Choroid plexus epithelial cell (primary cell): ENCODE measurements at regions not wholly inside any gene's neighbourhood (a gene's known extent, or its start where the extent isn't known, plus 50 kb on each side); places are given as distances from the start of the nearest gene placed in this dataset.
A peak's percentile ranks its signal among the peaks of the same experiment; 100 is the strongest.

ENCODE experiments used
- DNase-seq: peaks from one replicate; pipeline ENCODE4 v3.0.0-alpha.2; 2010; ENCODE audit warnings: low read depth
- H3K4me3 ChIP-seq: 2 replicates; pipeline ENCODE4 v1.5.1; 2011; ENCODE audit warnings: low read depth, mild to moderate bottlenecking, control low read depth, low read length, moderate library complexity
- TF ChIP-seq, protein P1 (sequence below): conservative IDR thresholded peaks from 2 replicates; pipeline ENCODE4 v1.5.1; 2011; ENCODE audit warnings: low read depth, mild to moderate bottlenecking, control low read depth, inconsistent platforms, low read length, moderate library complexity

DNA sequence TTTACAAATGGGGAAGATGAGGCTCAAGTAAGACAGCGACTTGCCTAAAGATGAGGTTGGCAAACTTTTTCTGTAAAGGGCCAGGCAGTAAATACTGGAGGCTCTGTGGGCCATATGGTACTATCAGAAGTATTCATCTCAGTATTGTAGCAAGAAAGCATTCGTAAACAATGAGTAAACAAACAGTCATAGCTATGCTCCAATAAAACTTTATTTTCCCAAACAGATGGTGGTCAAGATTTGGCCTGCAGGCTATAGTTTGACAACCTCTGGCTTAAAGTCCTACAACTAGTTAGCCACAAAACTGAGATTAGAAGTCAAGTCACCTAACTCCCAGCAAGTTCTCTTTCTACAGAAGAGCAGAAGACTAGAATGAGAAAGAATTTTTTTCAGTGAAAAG lies 177.0 kb upstream of the NECTIN3 start:
- no peak for DNase-seq
- TF ChIP-seq, protein P1, sequence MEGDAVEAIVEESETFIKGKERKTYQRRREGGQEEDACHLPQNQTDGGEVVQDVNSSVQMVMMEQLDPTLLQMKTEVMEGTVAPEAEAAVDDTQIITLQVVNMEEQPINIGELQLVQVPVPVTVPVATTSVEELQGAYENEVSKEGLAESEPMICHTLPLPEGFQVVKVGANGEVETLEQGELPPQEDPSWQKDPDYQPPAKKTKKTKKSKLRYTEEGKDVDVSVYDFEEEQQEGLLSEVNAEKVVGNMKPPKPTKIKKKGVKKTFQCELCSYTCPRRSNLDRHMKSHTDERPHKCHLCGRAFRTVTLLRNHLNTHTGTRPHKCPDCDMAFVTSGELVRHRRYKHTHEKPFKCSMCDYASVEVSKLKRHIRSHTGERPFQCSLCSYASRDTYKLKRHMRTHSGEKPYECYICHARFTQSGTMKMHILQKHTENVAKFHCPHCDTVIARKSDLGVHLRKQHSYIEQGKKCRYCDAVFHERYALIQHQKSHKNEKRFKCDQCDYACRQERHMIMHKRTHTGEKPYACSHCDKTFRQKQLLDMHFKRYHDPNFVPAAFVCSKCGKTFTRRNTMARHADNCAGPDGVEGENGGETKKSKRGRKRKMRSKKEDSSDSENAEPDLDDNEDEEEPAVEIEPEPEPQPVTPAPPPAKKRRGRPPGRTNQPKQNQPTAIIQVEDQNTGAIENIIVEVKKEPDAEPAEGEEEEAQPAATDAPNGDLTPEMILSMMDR = no peak

DNA sequence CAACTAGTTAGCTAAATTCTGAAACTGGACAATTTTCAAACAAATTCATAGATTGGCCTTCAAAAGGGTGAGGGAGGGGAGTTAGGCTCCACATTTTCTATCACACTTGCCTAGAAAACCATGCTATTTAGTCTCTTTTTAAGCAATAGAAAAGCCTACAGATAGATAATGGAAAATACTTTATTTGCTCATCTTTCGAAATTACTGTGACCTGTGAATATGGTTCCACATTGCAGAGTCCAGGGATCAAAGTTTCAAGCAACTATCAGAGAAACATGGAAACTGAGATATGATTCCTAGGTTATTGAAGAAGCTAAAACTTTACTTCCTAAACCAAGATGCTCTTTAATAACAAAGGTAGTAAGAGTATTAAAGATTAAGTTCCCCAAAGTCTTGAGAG lies 176.6 kb upstream of the NECTIN3 start:
- DNase-seq = no peak
- TF ChIP-seq, protein P1 = no peak
- no peak overlapping the region for H3K4me3 ChIP-seq

More for the DNA sequence above, 177.0 kb upstream of the NECTIN3 start:
- H3K4me3 ChIP-seq = no peak overlapping the region

DNA sequence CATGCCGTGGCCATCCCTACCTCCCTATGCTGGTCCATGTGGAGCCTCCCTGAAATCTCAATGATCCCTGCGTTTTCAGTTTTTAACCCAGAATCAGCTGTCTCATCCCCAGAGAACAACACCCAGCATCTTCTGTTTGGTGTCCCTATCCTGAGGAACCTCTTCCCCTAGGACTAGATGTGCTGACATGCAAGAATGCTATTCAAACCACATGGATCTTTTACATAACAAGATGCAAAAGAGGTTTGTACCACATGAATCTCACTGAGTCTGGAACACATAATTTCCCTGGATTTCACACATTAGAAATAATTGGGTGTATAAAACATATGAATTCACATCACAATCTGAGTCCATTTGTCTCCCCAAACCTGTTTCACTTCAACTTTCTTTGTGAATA lies 174.6 kb upstream of the NECTIN3 start:
- TF ChIP-seq, protein P1 = no peak

DNA sequence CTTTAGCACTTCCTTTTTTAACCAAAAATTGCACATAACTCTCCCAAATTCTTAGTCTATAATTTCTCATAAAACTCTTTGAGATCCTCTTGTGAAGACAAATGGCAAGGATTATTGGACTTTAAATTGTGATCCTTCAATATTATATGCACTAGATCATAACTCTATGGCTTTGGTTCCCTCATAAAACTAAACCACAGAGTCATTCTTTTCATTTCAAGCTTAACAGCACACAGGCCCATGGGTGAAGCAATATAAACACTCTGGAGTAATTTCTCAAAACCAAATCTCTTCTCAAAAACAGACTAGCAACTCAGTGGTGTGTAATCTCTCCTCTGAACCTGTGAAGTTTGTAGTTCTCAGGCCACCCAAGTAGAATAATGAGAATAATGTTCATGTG lies 171.0 kb upstream of the NECTIN3 start:
- TF ChIP-seq, protein P1 = no peak
- H3K4me3 ChIP-seq = no peak overlapping the region
- peak; percentile 52 for DNase-seq

More for the DNA sequence above, 174.6 kb upstream of the NECTIN3 start:
- no peak overlapping the region for H3K4me3 ChIP-seq
- no peak for DNase-seq

DNA sequence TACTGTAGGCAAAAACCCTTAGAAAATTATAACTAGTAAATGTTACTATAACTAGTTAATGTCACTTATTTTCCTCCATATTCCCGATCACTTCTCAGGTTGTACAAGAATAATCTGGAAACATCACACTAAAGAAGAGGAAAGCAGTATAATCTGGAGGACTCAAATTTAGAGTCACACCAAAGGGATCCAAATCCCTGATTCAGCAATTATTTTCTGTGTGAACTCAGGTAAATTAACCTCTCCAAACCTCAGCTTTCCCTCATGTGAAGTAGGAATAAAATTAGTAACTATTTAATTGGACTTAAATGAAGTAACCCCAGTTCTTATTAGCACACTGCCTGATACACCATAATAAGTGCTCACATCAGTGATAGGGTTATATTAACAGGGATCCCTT lies 170.1 kb upstream of the NECTIN3 start:
- DNase-seq = no peak
- TF ChIP-seq, protein P1 = no peak
- no peak overlapping the region for H3K4me3 ChIP-seq

DNA sequence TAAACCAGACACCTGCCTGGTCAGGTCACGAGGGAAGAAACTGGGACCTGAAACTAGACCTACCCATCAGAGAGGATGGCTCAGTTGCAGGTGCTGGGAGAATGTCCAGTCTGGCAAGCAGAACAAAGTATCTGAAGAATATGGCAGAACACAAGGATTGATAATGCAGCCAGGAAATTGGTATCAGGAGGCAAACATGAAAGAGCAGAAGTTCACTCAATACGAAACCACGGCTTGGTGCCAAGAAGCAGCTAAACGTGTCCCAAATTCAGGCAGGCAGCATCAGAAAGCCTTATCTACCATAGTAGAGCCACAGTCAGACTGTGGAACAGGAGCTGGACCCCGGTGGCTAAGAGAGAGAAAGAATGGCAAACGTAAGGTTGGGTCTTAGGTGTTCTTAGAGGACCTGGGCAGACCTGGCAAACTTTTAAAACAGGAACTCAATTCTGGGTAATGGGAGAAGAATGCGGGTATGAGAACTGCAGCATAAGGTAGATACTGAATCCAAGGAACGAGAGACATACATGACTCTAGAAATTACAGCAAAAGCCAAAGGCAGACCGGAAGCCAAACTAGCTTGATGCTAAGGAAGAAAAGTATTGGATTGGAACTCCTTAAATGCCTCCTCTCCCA lies 169.0 kb upstream of the NECTIN3 start:
- TF ChIP-seq, protein P1 = no peak
- DNase-seq = no peak
- no peak overlapping the region for H3K4me3 ChIP-seq

DNA sequence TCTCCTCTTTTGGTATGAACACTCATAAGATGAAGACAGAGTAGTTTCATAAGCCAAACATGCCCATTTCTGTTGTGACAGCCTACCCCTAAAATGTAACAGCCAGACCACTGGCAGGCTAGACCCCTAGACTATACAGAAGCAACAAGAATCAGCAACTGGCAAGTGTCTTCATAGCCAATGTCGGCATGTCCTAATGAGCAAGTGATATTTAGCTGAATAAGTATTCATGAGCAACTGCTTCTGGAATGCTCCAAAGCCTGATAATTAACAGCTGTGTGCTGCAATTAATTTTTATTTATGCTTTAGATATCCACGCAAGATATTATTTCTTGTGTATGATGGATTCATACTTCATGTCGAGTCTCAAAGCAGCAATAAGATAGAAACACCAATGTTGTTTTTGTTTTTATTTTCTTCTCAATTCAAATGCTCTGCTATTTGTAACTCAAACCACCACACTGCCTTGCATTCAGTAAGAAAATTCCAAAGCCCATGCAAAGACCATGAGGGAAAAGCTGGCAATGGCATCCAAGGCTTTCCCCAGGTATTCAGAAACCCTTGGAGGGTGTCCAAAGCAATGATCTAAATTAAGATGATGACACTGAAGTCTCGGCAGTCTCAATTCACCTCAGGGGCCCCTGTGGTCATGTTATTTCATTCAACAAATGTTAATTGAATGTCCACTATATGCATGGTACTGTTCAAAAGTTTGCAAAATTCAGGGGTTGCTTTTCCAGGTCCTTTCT lies 167.7 kb upstream of the NECTIN3 start:
- TF ChIP-seq, protein P1 = no peak
- H3K4me3 ChIP-seq = no peak overlapping the region

More for the DNA sequence above, 167.7 kb upstream of the NECTIN3 start:
- no peak for DNase-seq
